ENCODE measurements at regions not wholly inside any gene's neighbourhood (a gene's known extent, or its start where the extent isn't known, plus 50 kb on each side); places are given as distances from the start of the nearest gene placed in this dataset.

DNA sequence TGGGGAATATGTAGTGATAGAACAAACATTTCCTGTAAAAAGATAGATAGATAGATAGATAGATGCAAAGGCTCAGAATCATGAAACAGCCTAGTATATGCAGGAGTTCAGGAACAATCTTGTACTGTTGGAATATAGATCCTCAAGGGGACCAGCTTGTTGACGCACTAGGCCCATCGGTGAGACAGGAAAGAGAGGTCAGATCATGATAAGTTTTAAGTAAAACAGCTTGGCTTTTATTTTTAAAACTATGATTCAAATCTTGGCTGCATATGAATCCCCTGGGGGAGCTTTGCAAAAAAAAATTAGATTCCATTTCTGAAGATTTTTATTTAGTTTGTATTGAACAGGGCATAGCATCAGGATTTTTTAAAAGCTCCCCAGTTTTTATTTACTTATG, 185.8 kb downstream of the TRPC6 start:
- FAIRE-seq, result no peak

More for the DNA sequence above, 185.8 kb downstream of the TRPC6 start:
- no peak for ATAC-seq
- ChIA-PET CTCF (ENCODE audit: low intra/inter-chr PET ratio) (no interaction called here), POLR2A (no interaction called here)
- H3K36me3 ChIP-seq (ENCODE audit: control insufficient read depth, insufficient read depth, low read length), result no peaks in the 10 kb centered on the region
- H2AFZ ChIP-seq (ENCODE audit: low read depth, low read length), result no peak overlapping the region
- no peak overlapping the region for H3K4me2 ChIP-seq (ENCODE audit: insufficient read depth, low read length)
- no peaks in the 10 kb centered on the region for H3K79me2 ChIP-seq (ENCODE audit: control insufficient read depth, insufficient read depth, low read length)
- in situ Hi-C loops (cut with MboI), result no loop called here
- no peaks in the 10 kb centered on the region for H3K9me3 ChIP-seq (replicated peaks; ENCODE audit: control insufficient read depth, insufficient read depth, low read depth, low read length)
- no peak for TF ChIP-seq RCOR1 (IDR thresholded peaks at IDR 0.05; ENCODE audit: borderline replicate concordance in 1 of 2, low read depth in 2 of 2, low read length in 2 of 2)
- TF ChIP-seq, protein P1, sequence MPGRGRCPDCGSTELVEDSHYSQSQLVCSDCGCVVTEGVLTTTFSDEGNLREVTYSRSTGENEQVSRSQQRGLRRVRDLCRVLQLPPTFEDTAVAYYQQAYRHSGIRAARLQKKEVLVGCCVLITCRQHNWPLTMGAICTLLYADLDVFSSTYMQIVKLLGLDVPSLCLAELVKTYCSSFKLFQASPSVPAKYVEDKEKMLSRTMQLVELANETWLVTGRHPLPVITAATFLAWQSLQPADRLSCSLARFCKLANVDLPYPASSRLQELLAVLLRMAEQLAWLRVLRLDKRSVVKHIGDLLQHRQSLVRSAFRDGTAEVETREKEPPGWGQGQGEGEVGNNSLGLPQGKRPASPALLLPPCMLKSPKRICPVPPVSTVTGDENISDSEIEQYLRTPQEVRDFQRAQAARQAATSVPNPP (IDR thresholded peaks at IDR 0.05; ENCODE audit: borderline replicate concordance, insufficient read depth, insufficient read length), result no peak
- no peak for TF ChIP-seq RAD51 (IDR thresholded peaks at IDR 0.05; ENCODE audit: borderline replicate concordance, low read depth)
- no peak for TF ChIP-seq ZNF253 (CRISPR knock-in tag; conservative IDR thresholded peaks at IDR 0.05)
- TF ChIP-seq MYNN (IDR thresholded peaks at IDR 0.05), result no peak
- no peak for TF ChIP-seq MYNN (CRISPR knock-in tag; IDR thresholded peaks at IDR 0.05)
- TF ChIP-seq, protein P2, sequence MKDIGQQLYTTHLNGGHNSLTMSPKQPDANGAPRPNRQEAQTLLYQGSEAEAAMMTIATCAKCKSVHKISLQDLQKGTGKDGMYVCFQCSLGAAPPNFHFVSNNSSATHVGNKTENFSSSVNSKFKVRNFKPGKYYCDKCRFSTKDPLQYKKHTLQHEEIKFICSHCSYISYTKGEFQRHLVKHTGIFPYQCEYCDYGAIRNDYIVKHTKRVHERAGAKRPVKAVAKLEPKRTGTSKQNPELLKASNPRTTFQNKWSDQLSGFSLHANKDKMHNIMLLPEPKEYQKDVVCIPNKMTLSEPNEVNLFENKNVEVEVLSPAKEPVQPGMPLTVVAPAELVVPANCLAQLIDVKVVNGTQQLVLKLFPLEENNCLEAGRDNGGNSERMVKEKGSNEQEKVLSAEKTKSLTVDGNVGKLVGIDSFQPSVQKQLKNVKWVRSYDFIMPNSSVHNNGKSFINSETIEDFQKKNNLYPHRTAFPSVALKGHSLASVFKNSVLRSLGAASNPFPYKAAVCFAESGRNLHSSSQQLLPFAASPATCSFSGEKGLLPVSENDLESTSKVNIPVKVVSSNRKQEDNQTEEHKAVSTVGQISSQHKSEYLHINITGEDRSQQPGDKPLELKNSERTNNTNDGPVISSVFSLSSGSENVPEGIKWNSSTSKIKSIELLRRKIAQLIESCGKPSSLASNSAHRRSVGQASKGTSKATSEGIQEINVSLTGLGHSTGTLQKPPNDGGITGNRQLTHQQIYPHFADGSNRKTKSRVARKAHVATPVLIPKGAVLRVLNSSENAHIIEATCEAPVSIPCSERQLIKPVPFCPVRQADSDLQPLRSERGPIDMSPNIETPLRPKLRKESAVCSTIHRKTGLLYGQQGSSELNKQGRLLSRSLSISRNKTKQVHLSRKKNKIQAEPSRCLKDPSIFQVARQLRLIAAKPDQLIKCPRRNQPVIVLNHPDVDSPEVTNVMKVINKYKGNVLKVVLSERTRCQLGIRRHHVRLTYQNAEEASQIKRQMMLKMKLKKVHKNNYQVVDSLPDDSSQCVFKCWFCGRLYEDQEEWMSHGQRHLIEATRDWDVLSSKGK (CRISPR knock-in tag; IDR thresholded peaks at IDR 0.05), result no peak
- TF ChIP-seq, protein P3, sequence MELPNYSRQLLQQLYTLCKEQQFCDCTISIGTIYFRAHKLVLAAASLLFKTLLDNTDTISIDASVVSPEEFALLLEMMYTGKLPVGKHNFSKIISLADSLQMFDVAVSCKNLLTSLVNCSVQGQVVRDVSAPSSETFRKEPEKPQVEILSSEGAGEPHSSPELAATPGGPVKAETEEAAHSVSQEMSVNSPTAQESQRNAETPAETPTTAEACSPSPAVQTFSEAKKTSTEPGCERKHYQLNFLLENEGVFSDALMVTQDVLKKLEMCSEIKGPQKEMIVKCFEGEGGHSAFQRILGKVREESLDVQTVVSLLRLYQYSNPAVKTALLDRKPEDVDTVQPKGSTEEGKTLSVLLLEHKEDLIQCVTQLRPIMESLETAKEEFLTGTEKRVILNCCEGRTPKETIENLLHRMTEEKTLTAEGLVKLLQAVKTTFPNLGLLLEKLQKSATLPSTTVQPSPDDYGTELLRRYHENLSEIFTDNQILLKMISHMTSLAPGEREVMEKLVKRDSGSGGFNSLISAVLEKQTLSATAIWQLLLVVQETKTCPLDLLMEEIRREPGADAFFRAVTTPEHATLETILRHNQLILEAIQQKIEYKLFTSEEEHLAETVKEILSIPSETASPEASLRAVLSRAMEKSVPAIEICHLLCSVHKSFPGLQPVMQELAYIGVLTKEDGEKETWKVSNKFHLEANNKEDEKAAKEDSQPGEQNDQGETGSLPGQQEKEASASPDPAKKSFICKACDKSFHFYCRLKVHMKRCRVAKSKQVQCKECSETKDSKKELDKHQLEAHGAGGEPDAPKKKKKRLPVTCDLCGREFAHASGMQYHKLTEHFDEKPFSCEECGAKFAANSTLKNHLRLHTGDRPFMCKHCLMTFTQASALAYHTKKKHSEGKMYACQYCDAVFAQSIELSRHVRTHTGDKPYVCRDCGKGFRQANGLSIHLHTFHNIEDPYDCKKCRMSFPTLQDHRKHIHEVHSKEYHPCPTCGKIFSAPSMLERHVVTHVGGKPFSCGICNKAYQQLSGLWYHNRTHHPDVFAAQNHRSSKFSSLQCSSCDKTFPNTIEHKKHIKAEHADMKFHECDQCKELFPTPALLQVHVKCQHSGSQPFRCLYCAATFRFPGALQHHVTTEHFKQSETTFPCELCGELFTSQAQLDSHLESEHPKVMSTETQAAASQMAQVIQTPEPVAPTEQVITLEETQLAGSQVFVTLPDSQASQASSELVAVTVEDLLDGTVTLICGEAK (IDR thresholded peaks at IDR 0.05), result no peak
- TF ChIP-seq, protein P3 (CRISPR knock-in tag; IDR thresholded peaks at IDR 0.05), result no peak
- no peak for TF ChIP-seq NFE2 (IDR thresholded peaks at IDR 0.05; ENCODE audit: low read depth)
- no peak for TF ChIP-seq ZNF143 (CRISPR knock-in tag; IDR thresholded peaks at IDR 0.05)
- H3K9ac ChIP-seq (ENCODE audit: insufficient read depth in 1 of 2, low read depth in 2 of 2, low read length in 2 of 2), result no peak overlapping the region
- WGBS (ENCODE audit: insufficient coverage, low coverage, missing lambda C conversion rate), result 6% methylated on average over 2 of the region's 2 CpGs
- no peaks in the 10 kb centered on the region for H4K20me1 ChIP-seq (replicated peaks; ENCODE audit: control insufficient read depth, insufficient read depth, low read length)
- no peaks in the 10 kb centered on the region for H3K27me3 ChIP-seq (ENCODE audit: control insufficient read depth in 2 of 2, insufficient read depth in 2 of 2, low read length in 2 of 2)
- H3K27ac ChIP-seq (ENCODE audit: extremely low read depth, low read depth, low read length), result no peak overlapping the region
- no peaks in the 10 kb centered on the region for H3K9me1 ChIP-seq (ENCODE audit: control insufficient read depth, insufficient read depth, low read length)
- BruUV-seq (replicated peaks), result no TSS peak
- no peaks in the 10 kb centered on the region for H3K4me1 ChIP-seq (replicated peaks in 1 of 2; ENCODE audit: control insufficient read depth in 2 of 2, insufficient read depth in 2 of 2, low read length in 2 of 2)
- intact Hi-C loops (cut with micrococcal nuclease), result no loop called here
- no peak overlapping the region for H3K4me3 ChIP-seq
- no peak for DNase-seq (ENCODE audit: extremely low read depth in 1 of 4, low spot score in 3 of 4)
